WTC11 (cell line): ENCODE measurements at regions not wholly inside any gene's neighbourhood (a gene's known extent, or its start where the extent isn't known, plus 50 kb on each side); places are given as distances from the start of the nearest gene placed in this dataset.

Experiments
- ATAC-seq: fragments of 200-7000 bp; cut with Tn5 transposase; 2 replicates; pipeline ENCODE4 v1.10.0; 2021; ENCODE audit warnings: mild to moderate bottlenecking, moderate library complexity
- CTCF ChIA-PET: fragments of 300-600 bp; sonication (Branson Sonifier 250); formaldehyde crosslinking; loops from one replicate; lab custom pipeline; 2021; ENCODE audit warnings: antibody characterized with exemption; lab: Charles Lee
- POLR2A ChIA-PET: fragments of 350-600 bp; sonication (Branson Sonifier 250); formaldehyde crosslinking; loops from one replicate; lab custom pipeline; 2021; ENCODE audit warnings: antibody characterized with exemption; lab: Charles Lee
- DNase-seq: peaks from one replicate; pipeline ENCODE4 v3.0.0; 2021; ENCODE audit warnings: low spot score
- H3K27ac Mint-ChIP-seq: 2 replicates; pipeline ENCODE4 v1.8.0; 2021; ENCODE audit warnings: mixed read lengths
- H3K27me3 Mint-ChIP-seq: 2 replicates; pipeline ENCODE4 v1.8.0; 2021; ENCODE audit warnings: low read depth, mild to moderate bottlenecking, moderate library complexity, mixed read lengths
- H3K36me3 Mint-ChIP-seq: 2 replicates; pipeline ENCODE4 v1.8.0; 2021; ENCODE audit warnings: mixed read lengths
- H3K4me1 Mint-ChIP-seq: 2 replicates; pipeline ENCODE4 v1.8.0; 2022; ENCODE audit warnings: mixed read lengths
- H3K4me3 Mint-ChIP-seq: 2 replicates; pipeline ENCODE4 v1.8.0; 2021; ENCODE audit warnings: mild to moderate bottlenecking, moderate library complexity, mixed read lengths
- H3K9me3 Mint-ChIP-seq: 2 replicates; pipeline ENCODE4 v1.8.0; 2021; ENCODE audit warnings: mixed read lengths
- ETV6 ChIP-seq: sonication (generic); formaldehyde crosslinking; IDR thresholded peaks from 2 replicates; pipeline ENCODE4 v1.8.1; 2022; ENCODE audit warnings: mild to moderate bottlenecking, missing genetic modification reagents
- GABPB1 ChIP-seq: sonication (generic); formaldehyde crosslinking; IDR thresholded peaks from 2 replicates; pipeline ENCODE4 v1.8.1; 2023; ENCODE audit warnings: mild to moderate bottlenecking, missing genetic modification reagents
- KAT7 ChIP-seq: sonication (generic); formaldehyde crosslinking; IDR thresholded peaks from 2 replicates; pipeline ENCODE4 v1.8.1; 2023; ENCODE audit warnings: missing genetic modification reagents, mild to moderate bottlenecking, borderline replicate concordance
- PRDM15 ChIP-seq: sonication (generic); formaldehyde crosslinking; IDR thresholded peaks from 2 replicates; pipeline ENCODE4 v1.8.0; 2022; ENCODE audit warnings: missing genetic modification reagents
- PREB ChIP-seq: sonication (generic); formaldehyde crosslinking; IDR thresholded peaks from 2 replicates; pipeline ENCODE4 v1.8.1; 2022; ENCODE audit warnings: mild to moderate bottlenecking, missing genetic modification reagents, moderate library complexity, borderline replicate concordance
- RORB ChIP-seq: fragments of 250-450 bp; sonication (Bioruptor Pico); IDR thresholded peaks from 2 replicates; pipeline ENCODE4 v1.9.0; 2021; ENCODE audit warnings: mild to moderate bottlenecking
- SMAD3 ChIP-seq: sonication (generic); formaldehyde crosslinking; IDR thresholded peaks from 2 replicates; pipeline ENCODE4 v1.8.0; 2022; ENCODE audit warnings: missing genetic modification reagents, mild to moderate bottlenecking, borderline replicate concordance
- USF2 ChIP-seq: sonication (generic); formaldehyde crosslinking; IDR thresholded peaks from 2 replicates; pipeline ENCODE4 v1.8.1; 2023; ENCODE audit warnings: mild to moderate bottlenecking, missing genetic modification reagents, moderate library complexity
- ZNF281 ChIP-seq: sonication (generic); formaldehyde crosslinking; IDR thresholded peaks from 2 replicates; pipeline ENCODE4 v1.8.0; 2023; ENCODE audit warnings: mild to moderate bottlenecking, missing genetic modification reagents
- ZNF671 ChIP-seq: fragments of 250-450 bp; sonication (Bioruptor Pico); IDR thresholded peaks from 2 replicates; pipeline ENCODE4 v1.8.0; 2021; ENCODE audit warnings: mild to moderate bottlenecking

- ChIA-PET POLR2A (no interaction called here), CTCF (interaction anchor here (0.6 to 1.3 kb wide), 8 partner anchors 9 to 614 kb away, joined by 3 to 10 read pairs (median 3); no protein-coding TSS in a partner anchor)
- TF ChIP-seq ZNF281 (CRISPR knock-in tag) (no peak), PREB (CRISPR knock-in tag) (no peak), PRDM15 (CRISPR knock-in tag) (no peak), USF2 (CRISPR knock-in tag) (no peak)
- H3K4me1 Mint-ChIP-seq = peaks cover 29% of the 10 kb centered on the region
- DNase-seq = peak; percentile 56
- H3K27me3 Mint-ChIP-seq = no peaks in the 10 kb centered on the region
- H3K36me3 Mint-ChIP-seq = no peaks in the 10 kb centered on the region
- H3K4me3 Mint-ChIP-seq = no peak overlapping the region
- H3K9me3 Mint-ChIP-seq = no peaks in the 10 kb centered on the region
- H3K27ac Mint-ChIP-seq = no peak overlapping the region
- ATAC-seq = peak; percentile 49
Observed at GRCh38 chr1:177783051-177783450, 186.8 kb downstream of the SEC16B start.

- H3K9me3 Mint-ChIP-seq = peaks cover 8% of the 10 kb centered on the region
- ChIA-PET CTCF (interaction anchor here (0.6 to 1.6 kb wide), 4 partner anchors 133 to 525 kb away, joined by 3 to 4 read pairs (median 4); no protein-coding TSS in a partner anchor), POLR2A (no interaction called here)
- ATAC-seq (peak; percentile 65), DNase-seq (no peak)
- peaks cover 32% of the 10 kb centered on the region for H3K4me1 Mint-ChIP-seq
- H3K4me3 Mint-ChIP-seq = no peak overlapping the region
- H3K27ac Mint-ChIP-seq = no peak overlapping the region
- TF ChIP-seq RORB (CRISPR knock-in tag) = no peak
- no peak for TF ChIP-seq SMAD3 (CRISPR knock-in tag)
- no peaks in the 10 kb centered on the region for H3K27me3 Mint-ChIP-seq
- H3K36me3 Mint-ChIP-seq = peaks cover 2% of the 10 kb centered on the region; the same call in 1 of the 2 replicates
Observed at GRCh38 chr1:177780096-177780700, 189.7 kb downstream of the SEC16B start.

GRCh38 chr1:177779166-177779965, 190.5 kb downstream of the SEC16B start:
- Mint-ChIP-seq H3K27me3 (no peaks in the 10 kb centered on the region), H3K4me3 (no peak overlapping the region)
- ATAC-seq (peak; percentile 69), DNase-seq (peak; percentile 15)
- TF ChIP-seq KAT7 (CRISPR knock-in tag) (no peak), GABPB1 (no peak), ETV6 (CRISPR knock-in tag) (no peak), ZNF671 (no peak), PRDM15 (CRISPR knock-in tag) (peak; percentile 90)
- TF ChIP-seq, all 79 proteins: peak for 1
- ChIA-PET POLR2A (interaction anchor here (0.5 kb wide), 1 partner anchor 156 kb away, joined by 4 read pairs; no protein-coding TSS in a partner anchor), CTCF (interaction anchor here (1.0 to 1.6 kb wide), 2 partner anchors 134 to 524 kb away, joined by 3 to 4 read pairs; no protein-coding TSS in a partner anchor)
- H3K9me3 Mint-ChIP-seq = peaks cover 16% of the 10 kb centered on the region
- no peak overlapping the region for H3K27ac Mint-ChIP-seq
- H3K36me3 Mint-ChIP-seq = peaks cover 8% of the 10 kb centered on the region
- peaks cover 27% of the 10 kb centered on the region for H3K4me1 Mint-ChIP-seq
